ENCODE measurements at regions not wholly inside any gene's neighbourhood (a gene's known extent, or its start where the extent isn't known, plus 50 kb on each side); places are given as distances from the start of the nearest gene placed in this dataset.

DNA sequence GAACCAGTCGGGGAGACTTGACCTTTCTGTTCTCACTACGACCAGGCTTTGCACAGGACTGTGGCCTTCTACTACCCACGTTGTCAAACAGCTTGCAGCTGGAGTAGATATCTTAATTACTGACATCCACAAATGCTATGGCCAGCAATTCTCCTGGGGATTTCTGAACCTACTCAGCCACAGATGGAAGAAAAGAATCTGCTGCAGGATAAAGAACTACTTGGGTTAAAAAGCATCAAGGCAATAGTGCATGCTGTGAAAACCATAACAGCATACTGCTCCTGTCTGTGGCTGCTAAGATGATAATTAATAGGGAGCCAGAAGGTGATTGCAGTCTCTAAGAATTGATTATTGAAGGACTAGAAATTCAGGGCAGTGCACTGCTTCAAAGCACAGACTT lies 859.2 kb upstream of the SEMA6D start:
- Histone ChIP-seq H3K4me2 (ENCODE audit: low read length) (no peak overlapping the region), H3K4me3 (ENCODE audit: low read length) (no peak overlapping the region), H3K36me3 (ENCODE audit: control insufficient read depth, low read length) (no peaks in the 10 kb centered on the region), H3F3A (ENCODE audit: control insufficient read depth, insufficient read depth) (no peaks in the 10 kb centered on the region), H3K79me2 (ENCODE audit: control insufficient read depth, low read length) (no peaks in the 10 kb centered on the region), H3K27ac (ENCODE audit: low read depth, low read length) (no peak overlapping the region), H4K20me1 (ENCODE audit: control insufficient read depth, insufficient read depth, low read depth, low read length) (no peaks in the 10 kb centered on the region), H3K27me3 (ENCODE audit: control insufficient read depth, low read length) (no peaks in the 10 kb centered on the region), H3K4me1 (ENCODE audit: control insufficient read depth, low read length) (no peaks in the 10 kb centered on the region), H3K9me3 (ENCODE audit: control insufficient read depth, insufficient read depth, low read length) (no peaks in the 10 kb centered on the region), H3K9me2 (replicated peaks; ENCODE audit: control insufficient read depth, low read length) (no peaks in the 10 kb centered on the region)
- TF ChIP-seq, protein P1, sequence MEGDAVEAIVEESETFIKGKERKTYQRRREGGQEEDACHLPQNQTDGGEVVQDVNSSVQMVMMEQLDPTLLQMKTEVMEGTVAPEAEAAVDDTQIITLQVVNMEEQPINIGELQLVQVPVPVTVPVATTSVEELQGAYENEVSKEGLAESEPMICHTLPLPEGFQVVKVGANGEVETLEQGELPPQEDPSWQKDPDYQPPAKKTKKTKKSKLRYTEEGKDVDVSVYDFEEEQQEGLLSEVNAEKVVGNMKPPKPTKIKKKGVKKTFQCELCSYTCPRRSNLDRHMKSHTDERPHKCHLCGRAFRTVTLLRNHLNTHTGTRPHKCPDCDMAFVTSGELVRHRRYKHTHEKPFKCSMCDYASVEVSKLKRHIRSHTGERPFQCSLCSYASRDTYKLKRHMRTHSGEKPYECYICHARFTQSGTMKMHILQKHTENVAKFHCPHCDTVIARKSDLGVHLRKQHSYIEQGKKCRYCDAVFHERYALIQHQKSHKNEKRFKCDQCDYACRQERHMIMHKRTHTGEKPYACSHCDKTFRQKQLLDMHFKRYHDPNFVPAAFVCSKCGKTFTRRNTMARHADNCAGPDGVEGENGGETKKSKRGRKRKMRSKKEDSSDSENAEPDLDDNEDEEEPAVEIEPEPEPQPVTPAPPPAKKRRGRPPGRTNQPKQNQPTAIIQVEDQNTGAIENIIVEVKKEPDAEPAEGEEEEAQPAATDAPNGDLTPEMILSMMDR (IDR thresholded peaks at IDR 0.05; ENCODE audit: low read depth, low read length, poor library complexity, severe bottlenecking) = no peak
- no peak for TF ChIP-seq EZH2phosphoT487 (IDR thresholded peaks at IDR 0.05; ENCODE audit: borderline replicate concordance, low read length)

DNA sequence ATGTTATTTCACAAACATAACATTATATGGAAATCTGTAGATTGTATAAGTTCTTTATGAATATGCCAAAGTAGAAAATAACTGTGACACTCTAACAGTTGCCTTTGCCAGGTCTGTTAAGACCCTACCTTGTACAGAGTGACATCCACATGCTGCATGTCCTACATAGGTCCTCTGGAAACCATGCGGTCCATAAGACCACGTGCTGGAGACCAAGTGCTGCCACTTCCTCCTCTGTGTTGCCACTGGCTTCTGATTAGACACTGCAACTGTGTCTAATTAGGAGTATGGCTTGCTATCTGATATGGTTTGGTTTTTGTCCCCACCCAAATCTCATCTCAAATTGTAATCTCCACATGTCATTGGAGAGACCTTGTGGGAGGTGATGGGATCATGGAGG lies 855.5 kb upstream of the SEMA6D start:
- no peaks in the 10 kb centered on the region for H3F3A ChIP-seq (ENCODE audit: control insufficient read depth, insufficient read depth)
- no peaks in the 10 kb centered on the region for H3K4me1 ChIP-seq (ENCODE audit: control insufficient read depth, low read length)
- no peak overlapping the region for H3K4me2 ChIP-seq (ENCODE audit: low read length)
- no peak overlapping the region for H3K27ac ChIP-seq (ENCODE audit: low read depth, low read length)
- no peaks in the 10 kb centered on the region for H3K9me3 ChIP-seq (ENCODE audit: control insufficient read depth, insufficient read depth, low read length)
- TF ChIP-seq EZH2phosphoT487 (IDR thresholded peaks at IDR 0.05; ENCODE audit: borderline replicate concordance, low read length) = no peak
- no peaks in the 10 kb centered on the region for H3K36me3 ChIP-seq (ENCODE audit: control insufficient read depth, low read length)
- H3K27me3 ChIP-seq (ENCODE audit: control insufficient read depth, low read length) = no peaks in the 10 kb centered on the region
- no peaks in the 10 kb centered on the region for H3K9me2 ChIP-seq (replicated peaks; ENCODE audit: control insufficient read depth, low read length)
- no peaks in the 10 kb centered on the region for H3K79me2 ChIP-seq (ENCODE audit: control insufficient read depth, low read length)
- no peak overlapping the region for H3K4me3 ChIP-seq (ENCODE audit: low read length)
- H4K20me1 ChIP-seq (ENCODE audit: control insufficient read depth, insufficient read depth, low read depth, low read length) = no peaks in the 10 kb centered on the region

DNA sequence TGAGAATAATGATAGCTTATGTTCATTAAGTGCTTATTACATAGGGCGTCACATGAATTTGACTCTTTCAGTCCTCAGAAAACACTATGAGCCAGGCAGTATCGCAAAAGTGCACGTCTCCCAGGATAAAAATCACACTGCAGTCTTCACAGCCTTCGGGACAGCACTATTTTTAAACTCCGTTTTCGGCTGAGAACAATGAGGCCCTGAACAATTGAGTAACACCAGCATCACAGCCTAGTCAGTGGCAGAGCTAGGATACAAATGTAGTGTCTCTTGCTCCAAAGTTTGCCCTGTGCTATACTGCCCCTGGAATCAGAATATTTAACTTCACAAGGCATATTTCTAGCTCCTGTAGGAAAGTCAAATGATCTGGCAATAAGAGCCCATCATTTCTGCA lies 852.1 kb upstream of the SEMA6D start:
- Histone ChIP-seq H3K27ac (ENCODE audit: low read depth, low read length) (no peak overlapping the region), H3K4me3 (ENCODE audit: low read length) (no peak overlapping the region), H3K36me3 (ENCODE audit: control insufficient read depth, low read length) (no peaks in the 10 kb centered on the region), H3K4me1 (ENCODE audit: control insufficient read depth, low read length) (no peaks in the 10 kb centered on the region), H3K79me2 (ENCODE audit: control insufficient read depth, low read length) (no peaks in the 10 kb centered on the region), H3K4me2 (ENCODE audit: low read length) (no peak overlapping the region), H3F3A (ENCODE audit: control insufficient read depth, insufficient read depth) (no peaks in the 10 kb centered on the region), H3K27me3 (ENCODE audit: control insufficient read depth, low read length) (no peaks in the 10 kb centered on the region), H4K20me1 (ENCODE audit: control insufficient read depth, insufficient read depth, low read depth, low read length) (no peaks in the 10 kb centered on the region), H3K9me3 (ENCODE audit: control insufficient read depth, insufficient read depth, low read length) (no peaks in the 10 kb centered on the region), H3K9me2 (replicated peaks; ENCODE audit: control insufficient read depth, low read length) (no peaks in the 10 kb centered on the region)
- no peak for TF ChIP-seq EZH2phosphoT487 (IDR thresholded peaks at IDR 0.05; ENCODE audit: borderline replicate concordance, low read length)
- TF ChIP-seq, protein P1 (IDR thresholded peaks at IDR 0.05; ENCODE audit: low read depth, low read length, poor library complexity, severe bottlenecking) = no peak

DNA sequence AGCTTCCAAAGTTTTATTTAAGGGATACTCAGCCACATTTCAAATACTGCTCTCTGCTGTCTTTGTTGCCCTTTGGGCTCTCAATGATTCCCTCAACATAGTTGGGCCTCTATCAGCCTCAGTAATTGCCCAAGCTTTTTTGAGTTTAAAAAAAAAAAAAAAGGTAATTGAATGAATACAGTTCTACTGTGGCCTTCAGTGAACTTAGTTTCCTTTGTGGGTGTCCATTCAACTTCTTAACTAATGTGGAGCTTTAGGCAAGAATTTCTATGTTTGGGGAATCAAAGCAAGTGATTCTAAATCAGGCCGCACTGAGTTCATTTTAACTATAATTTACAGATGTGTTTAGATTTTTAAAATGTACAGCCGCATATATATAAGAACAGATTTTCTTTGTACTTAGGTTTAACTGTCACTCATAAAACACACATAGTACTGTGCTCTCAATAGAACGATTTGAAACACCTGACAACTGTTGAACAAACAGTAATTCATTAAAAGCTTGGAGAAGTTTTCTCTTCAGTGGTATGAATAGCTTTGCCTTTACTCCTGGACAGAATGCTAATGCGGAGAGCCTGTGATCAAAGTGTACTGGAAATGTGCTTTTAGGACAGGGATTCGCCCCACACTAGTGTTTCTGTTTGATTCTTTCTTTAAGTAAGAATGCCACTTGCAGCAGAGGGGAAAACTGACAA lies 844.9 kb upstream of the SEMA6D start:
- H3K4me1 ChIP-seq (ENCODE audit: control insufficient read depth, low read length) = no peaks in the 10 kb centered on the region
- H4K20me1 ChIP-seq (ENCODE audit: control insufficient read depth, insufficient read depth, low read depth, low read length) = no peaks in the 10 kb centered on the region
- no peaks in the 10 kb centered on the region for H3K27me3 ChIP-seq (ENCODE audit: control insufficient read depth, low read length)
- no peak overlapping the region for H3K27ac ChIP-seq (ENCODE audit: low read depth, low read length)
- H3K4me2 ChIP-seq (ENCODE audit: low read length) = no peak overlapping the region
- no peak overlapping the region for H3K4me3 ChIP-seq (ENCODE audit: low read length)
- TF ChIP-seq, protein P1 (IDR thresholded peaks at IDR 0.05; ENCODE audit: low read depth, low read length, poor library complexity, severe bottlenecking) = no peak
- no peaks in the 10 kb centered on the region for H3K9me2 ChIP-seq (replicated peaks; ENCODE audit: control insufficient read depth, low read length)
- H3K36me3 ChIP-seq (ENCODE audit: control insufficient read depth, low read length) = no peaks in the 10 kb centered on the region
- no peaks in the 10 kb centered on the region for H3K79me2 ChIP-seq (ENCODE audit: control insufficient read depth, low read length)
- no peaks in the 10 kb centered on the region for H3K9me3 ChIP-seq (ENCODE audit: control insufficient read depth, insufficient read depth, low read length)
- H3F3A ChIP-seq (ENCODE audit: control insufficient read depth, insufficient read depth) = no peaks in the 10 kb centered on the region
